Liver (tissue), 3 donors: ENCODE measurements at regions not wholly inside any gene's neighbourhood (a gene's known extent, or its start where the extent isn't known, plus 50 kb on each side); places are given as distances from the start of the nearest gene placed in this dataset.

Experiments
- EGR1 ChIP-seq, 2 donors: IDR thresholded peaks; 2 replicates each; pipeline ENCODE4 v1.6.1; 2016 to 2018; ENCODE audit warnings: antibody characterized with exemption in 2 of 2, low read depth in 2 of 2
- FOXA1 ChIP-seq: IDR thresholded peaks from 2 replicates; pipeline ENCODE4 v1.6.1; 2016; ENCODE audit warnings: antibody characterized with exemption
- GABPA ChIP-seq, 2 donors: IDR thresholded peaks in 1 of 2; conservative IDR thresholded peaks in 1 of 2; 2 replicates each; pipeline ENCODE4 v1.6.1; 2016; ENCODE audit warnings: antibody characterized with exemption in 2 of 2, mild to moderate bottlenecking in 1 of 2, moderate library complexity in 1 of 2
- HNF4A ChIP-seq, 2 donors: conservative IDR thresholded peaks; 2 replicates each; pipeline ENCODE4 v1.6.1; 2016; ENCODE audit warnings: antibody characterized with exemption in 2 of 2, mild to moderate bottlenecking in 2 of 2
- JUND ChIP-seq, 2 donors: IDR thresholded peaks; 2 replicates each; pipeline ENCODE4 v1.6.1; 2016; ENCODE audit warnings: antibody characterized with exemption in 2 of 2
- RAD21 ChIP-seq, 2 donors: IDR thresholded peaks; 2 replicates each; pipeline ENCODE4 v1.6.1; 2016; ENCODE audit warnings: antibody characterized with exemption in 2 of 2, mild to moderate bottlenecking in 2 of 2
- SP1 ChIP-seq: IDR thresholded peaks from 2 replicates; pipeline ENCODE4 v1.6.1; 2018; ENCODE audit warnings: antibody characterized with exemption, mild to moderate bottlenecking
- TAF1 ChIP-seq: conservative IDR thresholded peaks from 2 replicates; pipeline ENCODE4 v1.6.1; 2016; ENCODE audit warnings: antibody characterized with exemption, mild to moderate bottlenecking
- YY1 ChIP-seq: IDR thresholded peaks from 2 replicates; pipeline ENCODE4 v1.6.1; 2016; ENCODE audit warnings: antibody characterized with exemption, mild to moderate bottlenecking
- TF ChIP-seq, protein P1 (sequence below): fragments of 150-350 bp; IDR thresholded peaks from 2 replicates; pipeline ENCODE4 v1.5.1; 2017; ENCODE audit warnings: improper control_type of control experiment, low read depth, low read length; ENCODE audit not compliant: missing input control
- TF ChIP-seq, protein P2 (sequence below): IDR thresholded peaks from 2 replicates; pipeline ENCODE4 v1.6.1; 2016; ENCODE audit warnings: antibody characterized with exemption, mild to moderate bottlenecking
- TF ChIP-seq, protein P3 (sequence below): IDR thresholded peaks from 2 replicates; pipeline ENCODE4 v1.6.1; 2016; ENCODE audit warnings: antibody characterized with exemption
- TF ChIP-seq, protein P4 (sequence below): IDR thresholded peaks from 2 replicates; pipeline ENCODE4 v1.6.1; 2016; ENCODE audit warnings: antibody characterized with exemption
- TF ChIP-seq, protein P5 (sequence below): IDR thresholded peaks from 2 replicates; pipeline ENCODE4 v1.6.1; 2016; ENCODE audit warnings: antibody characterized with exemption
- donor health status: healthy.
- donor health status: healthy.

DNA sequence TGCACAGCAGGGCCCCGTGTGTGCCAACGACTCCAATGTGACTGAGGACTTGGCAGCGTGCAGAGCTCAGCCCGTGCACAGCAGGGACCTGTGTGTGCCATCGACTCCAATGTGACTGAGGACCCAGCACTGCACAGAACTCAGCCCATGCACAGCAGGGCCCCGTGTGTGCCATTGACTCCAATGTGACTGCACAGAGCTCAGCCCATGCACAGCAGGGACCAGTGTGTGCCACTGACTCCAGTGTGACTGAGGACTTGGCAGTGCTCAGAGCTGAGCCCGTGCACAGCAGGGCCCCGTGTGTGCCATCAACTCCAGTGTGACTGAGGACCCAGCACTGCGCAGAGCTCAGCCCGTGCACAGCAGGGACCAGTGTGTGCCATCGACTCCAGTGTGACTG lies 347.8 kb upstream of the B3GAT1 start:
- TF ChIP-seq, protein P1, sequence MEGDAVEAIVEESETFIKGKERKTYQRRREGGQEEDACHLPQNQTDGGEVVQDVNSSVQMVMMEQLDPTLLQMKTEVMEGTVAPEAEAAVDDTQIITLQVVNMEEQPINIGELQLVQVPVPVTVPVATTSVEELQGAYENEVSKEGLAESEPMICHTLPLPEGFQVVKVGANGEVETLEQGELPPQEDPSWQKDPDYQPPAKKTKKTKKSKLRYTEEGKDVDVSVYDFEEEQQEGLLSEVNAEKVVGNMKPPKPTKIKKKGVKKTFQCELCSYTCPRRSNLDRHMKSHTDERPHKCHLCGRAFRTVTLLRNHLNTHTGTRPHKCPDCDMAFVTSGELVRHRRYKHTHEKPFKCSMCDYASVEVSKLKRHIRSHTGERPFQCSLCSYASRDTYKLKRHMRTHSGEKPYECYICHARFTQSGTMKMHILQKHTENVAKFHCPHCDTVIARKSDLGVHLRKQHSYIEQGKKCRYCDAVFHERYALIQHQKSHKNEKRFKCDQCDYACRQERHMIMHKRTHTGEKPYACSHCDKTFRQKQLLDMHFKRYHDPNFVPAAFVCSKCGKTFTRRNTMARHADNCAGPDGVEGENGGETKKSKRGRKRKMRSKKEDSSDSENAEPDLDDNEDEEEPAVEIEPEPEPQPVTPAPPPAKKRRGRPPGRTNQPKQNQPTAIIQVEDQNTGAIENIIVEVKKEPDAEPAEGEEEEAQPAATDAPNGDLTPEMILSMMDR: no peak
- TF ChIP-seq RAD21 (IDR thresholded peaks at IDR 0.05): no peak
- TF ChIP-seq, protein P2, sequence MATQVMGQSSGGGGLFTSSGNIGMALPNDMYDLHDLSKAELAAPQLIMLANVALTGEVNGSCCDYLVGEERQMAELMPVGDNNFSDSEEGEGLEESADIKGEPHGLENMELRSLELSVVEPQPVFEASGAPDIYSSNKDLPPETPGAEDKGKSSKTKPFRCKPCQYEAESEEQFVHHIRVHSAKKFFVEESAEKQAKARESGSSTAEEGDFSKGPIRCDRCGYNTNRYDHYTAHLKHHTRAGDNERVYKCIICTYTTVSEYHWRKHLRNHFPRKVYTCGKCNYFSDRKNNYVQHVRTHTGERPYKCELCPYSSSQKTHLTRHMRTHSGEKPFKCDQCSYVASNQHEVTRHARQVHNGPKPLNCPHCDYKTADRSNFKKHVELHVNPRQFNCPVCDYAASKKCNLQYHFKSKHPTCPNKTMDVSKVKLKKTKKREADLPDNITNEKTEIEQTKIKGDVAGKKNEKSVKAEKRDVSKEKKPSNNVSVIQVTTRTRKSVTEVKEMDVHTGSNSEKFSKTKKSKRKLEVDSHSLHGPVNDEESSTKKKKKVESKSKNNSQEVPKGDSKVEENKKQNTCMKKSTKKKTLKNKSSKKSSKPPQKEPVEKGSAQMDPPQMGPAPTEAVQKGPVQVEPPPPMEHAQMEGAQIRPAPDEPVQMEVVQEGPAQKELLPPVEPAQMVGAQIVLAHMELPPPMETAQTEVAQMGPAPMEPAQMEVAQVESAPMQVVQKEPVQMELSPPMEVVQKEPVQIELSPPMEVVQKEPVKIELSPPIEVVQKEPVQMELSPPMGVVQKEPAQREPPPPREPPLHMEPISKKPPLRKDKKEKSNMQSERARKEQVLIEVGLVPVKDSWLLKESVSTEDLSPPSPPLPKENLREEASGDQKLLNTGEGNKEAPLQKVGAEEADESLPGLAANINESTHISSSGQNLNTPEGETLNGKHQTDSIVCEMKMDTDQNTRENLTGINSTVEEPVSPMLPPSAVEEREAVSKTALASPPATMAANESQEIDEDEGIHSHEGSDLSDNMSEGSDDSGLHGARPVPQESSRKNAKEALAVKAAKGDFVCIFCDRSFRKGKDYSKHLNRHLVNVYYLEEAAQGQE: no peak
- no peak for TF ChIP-seq EGR1 (IDR thresholded peaks at IDR 0.05; ENCODE audit: low read depth in 2 of 2)
- TF ChIP-seq HNF4A (conservative IDR thresholded peaks at IDR 0.05): no peak
- no peak for TF ChIP-seq GABPA (IDR thresholded peaks at IDR 0.05 in 1 of 2, conservative IDR thresholded peaks at IDR 0.05 in 1 of 2)
- TF ChIP-seq, protein P3, sequence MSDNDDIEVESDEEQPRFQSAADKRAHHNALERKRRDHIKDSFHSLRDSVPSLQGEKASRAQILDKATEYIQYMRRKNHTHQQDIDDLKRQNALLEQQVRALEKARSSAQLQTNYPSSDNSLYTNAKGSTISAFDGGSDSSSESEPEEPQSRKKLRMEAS: no peak
- TF ChIP-seq, protein P4, sequence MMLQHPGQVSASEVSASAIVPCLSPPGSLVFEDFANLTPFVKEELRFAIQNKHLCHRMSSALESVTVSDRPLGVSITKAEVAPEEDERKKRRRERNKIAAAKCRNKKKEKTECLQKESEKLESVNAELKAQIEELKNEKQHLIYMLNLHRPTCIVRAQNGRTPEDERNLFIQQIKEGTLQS: no peak
- no peak for TF ChIP-seq SP1
- no peak for TF ChIP-seq TAF1
- no peak for TF ChIP-seq YY1
- TF ChIP-seq, protein P5, sequence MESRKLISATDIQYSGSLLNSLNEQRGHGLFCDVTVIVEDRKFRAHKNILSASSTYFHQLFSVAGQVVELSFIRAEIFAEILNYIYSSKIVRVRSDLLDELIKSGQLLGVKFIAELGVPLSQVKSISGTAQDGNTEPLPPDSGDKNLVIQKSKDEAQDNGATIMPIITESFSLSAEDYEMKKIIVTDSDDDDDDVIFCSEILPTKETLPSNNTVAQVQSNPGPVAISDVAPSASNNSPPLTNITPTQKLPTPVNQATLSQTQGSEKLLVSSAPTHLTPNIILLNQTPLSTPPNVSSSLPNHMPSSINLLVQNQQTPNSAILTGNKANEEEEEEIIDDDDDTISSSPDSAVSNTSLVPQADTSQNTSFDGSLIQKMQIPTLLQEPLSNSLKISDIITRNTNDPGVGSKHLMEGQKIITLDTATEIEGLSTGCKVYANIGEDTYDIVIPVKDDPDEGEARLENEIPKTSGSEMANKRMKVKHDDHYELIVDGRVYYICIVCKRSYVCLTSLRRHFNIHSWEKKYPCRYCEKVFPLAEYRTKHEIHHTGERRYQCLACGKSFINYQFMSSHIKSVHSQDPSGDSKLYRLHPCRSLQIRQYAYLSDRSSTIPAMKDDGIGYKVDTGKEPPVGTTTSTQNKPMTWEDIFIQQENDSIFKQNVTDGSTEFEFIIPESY: no peak
- TF ChIP-seq JUND (IDR thresholded peaks at IDR 0.05): no peak
- TF ChIP-seq FOXA1: no peak
